WERI-Rb-1 (cell line): ENCODE measurements at regions not wholly inside any gene's neighbourhood (a gene's known extent, or its start where the extent isn't known, plus 50 kb on each side); places are given as distances from the start of the nearest gene placed in this dataset.
A peak's percentile ranks its signal among the peaks of the same experiment; 100 is the strongest.

Source experiments
- DNase-seq: peaks from one replicate; pipeline ENCODE4 v3.0.0-alpha.2; 2020
- H3K27ac ChIP-seq: fragments of 250-450 bp; sonication (Bioruptor Pico); 2 replicates; pipeline ENCODE4 v1.5.1; 2020; ENCODE audit warnings: mild to moderate bottlenecking, moderate library complexity
- H3K27me3 ChIP-seq: fragments of 250-450 bp; sonication (Bioruptor Pico); 2 replicates; pipeline ENCODE4 v1.5.1; 2021; ENCODE audit warnings: mild to moderate bottlenecking, low read depth, moderate library complexity; ENCODE audit not compliant: insufficient read depth, severe bottlenecking
- H3K36me3 ChIP-seq: fragments of 250-450 bp; sonication (Bioruptor Pico); 2 replicates; pipeline ENCODE4 v1.5.1; 2020; ENCODE audit warnings: mild to moderate bottlenecking, moderate library complexity
- H3K4me3 ChIP-seq: 2 replicates; pipeline ENCODE4 v1.5.1; 2011; ENCODE audit warnings: low read depth, mild to moderate bottlenecking, control low read depth, low read length
- H3K9me3 ChIP-seq: fragments of 250-450 bp; sonication (Bioruptor Pico); 2 replicates; pipeline ENCODE4 v1.5.1; 2021; ENCODE audit warnings: mild to moderate bottlenecking, moderate library complexity; ENCODE audit not compliant: severe bottlenecking
- TF ChIP-seq, protein P1 (sequence below): IDR thresholded peaks from 2 replicates; pipeline ENCODE4 v1.5.1; 2011; ENCODE audit warnings: low read depth, mild to moderate bottlenecking, control low read depth, inconsistent platforms, low read length

- H3K27me3 ChIP-seq = no peaks in the 10 kb centered on the region
- TF ChIP-seq, protein P1, sequence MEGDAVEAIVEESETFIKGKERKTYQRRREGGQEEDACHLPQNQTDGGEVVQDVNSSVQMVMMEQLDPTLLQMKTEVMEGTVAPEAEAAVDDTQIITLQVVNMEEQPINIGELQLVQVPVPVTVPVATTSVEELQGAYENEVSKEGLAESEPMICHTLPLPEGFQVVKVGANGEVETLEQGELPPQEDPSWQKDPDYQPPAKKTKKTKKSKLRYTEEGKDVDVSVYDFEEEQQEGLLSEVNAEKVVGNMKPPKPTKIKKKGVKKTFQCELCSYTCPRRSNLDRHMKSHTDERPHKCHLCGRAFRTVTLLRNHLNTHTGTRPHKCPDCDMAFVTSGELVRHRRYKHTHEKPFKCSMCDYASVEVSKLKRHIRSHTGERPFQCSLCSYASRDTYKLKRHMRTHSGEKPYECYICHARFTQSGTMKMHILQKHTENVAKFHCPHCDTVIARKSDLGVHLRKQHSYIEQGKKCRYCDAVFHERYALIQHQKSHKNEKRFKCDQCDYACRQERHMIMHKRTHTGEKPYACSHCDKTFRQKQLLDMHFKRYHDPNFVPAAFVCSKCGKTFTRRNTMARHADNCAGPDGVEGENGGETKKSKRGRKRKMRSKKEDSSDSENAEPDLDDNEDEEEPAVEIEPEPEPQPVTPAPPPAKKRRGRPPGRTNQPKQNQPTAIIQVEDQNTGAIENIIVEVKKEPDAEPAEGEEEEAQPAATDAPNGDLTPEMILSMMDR = no peak
- DNase-seq = no peak
- H3K27ac ChIP-seq = no peak overlapping the region
- no peaks in the 10 kb centered on the region for H3K36me3 ChIP-seq
- H3K9me3 ChIP-seq = no peaks in the 10 kb centered on the region
- H3K4me3 ChIP-seq = no peak overlapping the region
These were observed 469.8 kb upstream of the POT1 start for GRCh38 chr7:125399408-125399807.

DNA sequence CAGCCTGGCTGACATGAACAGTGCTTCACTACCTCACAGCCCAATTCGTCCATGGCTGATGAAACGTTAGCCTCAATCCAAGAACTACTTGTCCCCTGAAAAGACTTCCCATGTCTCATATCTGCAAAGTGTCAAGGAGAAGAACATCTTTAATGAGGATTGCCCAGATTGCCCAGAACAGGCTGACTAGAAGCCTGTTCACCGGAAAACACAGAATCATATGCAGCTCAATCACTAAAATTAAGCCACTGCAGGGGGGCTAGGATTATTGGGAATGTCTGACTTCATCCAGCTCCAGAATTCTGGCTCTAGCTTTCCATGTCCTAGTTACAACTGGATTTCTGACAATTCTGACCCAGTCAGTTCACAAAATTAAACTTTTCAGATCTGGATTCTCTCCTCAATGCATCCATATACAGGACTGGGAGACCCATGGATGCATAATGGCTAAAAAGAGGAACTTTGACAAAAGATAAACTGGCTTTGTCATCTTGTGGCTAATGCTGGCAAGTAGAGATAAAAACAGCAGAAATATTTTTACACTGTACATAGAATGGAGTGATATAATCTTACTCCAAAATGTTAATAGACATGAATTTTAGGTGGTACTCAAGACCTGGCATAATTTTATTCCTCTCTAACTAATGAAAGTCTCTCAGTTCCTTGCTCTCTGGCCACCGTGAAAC, 467.0 kb upstream of the POT1 start:
- DNase-seq = peak; percentile 11
- Histone ChIP-seq H3K36me3 (no peaks in the 10 kb centered on the region), H3K27ac (no peak overlapping the region), H3K4me3 (no peak overlapping the region), H3K27me3 (no peaks in the 10 kb centered on the region), H3K9me3 (no peaks in the 10 kb centered on the region)
- TF ChIP-seq, protein P1 = no peak

- no peaks in the 10 kb centered on the region for H3K9me3 ChIP-seq
- no peak for DNase-seq
- no peak overlapping the region for H3K4me3 ChIP-seq
- TF ChIP-seq, protein P1 = no peak
- no peak overlapping the region for H3K27ac ChIP-seq
- no peaks in the 10 kb centered on the region for H3K27me3 ChIP-seq
- no peaks in the 10 kb centered on the region for H3K36me3 ChIP-seq
These were observed 462.3 kb upstream of the POT1 start for GRCh38 chr7:125391921-125392320.

DNA sequence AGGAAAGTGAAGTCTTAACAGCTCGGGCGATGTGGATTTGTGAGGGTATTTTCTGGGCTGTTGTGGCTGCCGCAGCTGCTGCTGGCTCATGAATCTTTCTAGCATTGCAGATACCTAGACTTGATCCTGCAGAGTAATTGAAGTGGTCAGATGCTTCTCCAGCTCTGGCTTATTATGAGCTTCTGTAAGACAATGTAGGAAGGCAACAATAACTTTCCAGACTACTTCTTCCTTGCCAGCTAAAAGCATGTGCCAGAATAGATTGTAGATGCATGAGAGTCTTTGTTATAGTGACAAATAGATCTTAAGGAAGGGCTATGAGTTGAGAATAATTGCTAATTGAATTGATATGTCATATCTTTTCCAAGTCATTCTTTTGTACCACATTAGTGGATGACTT, 461.4 kb upstream of the POT1 start:
- TF ChIP-seq, protein P1 = no peak
- Histone ChIP-seq H3K27ac (no peak overlapping the region), H3K9me3 (no peaks in the 10 kb centered on the region), H3K27me3 (no peaks in the 10 kb centered on the region), H3K36me3 (no peaks in the 10 kb centered on the region), H3K4me3 (no peak overlapping the region)
- DNase-seq = no peak

- H3K4me3 ChIP-seq = no peak overlapping the region
- TF ChIP-seq, protein P1 = no peak
- peaks cover 4% of the 10 kb centered on the region for H3K9me3 ChIP-seq
- no peaks in the 10 kb centered on the region for H3K36me3 ChIP-seq
- no peak for DNase-seq
- H3K27ac ChIP-seq = no peak overlapping the region
- no peaks in the 10 kb centered on the region for H3K27me3 ChIP-seq
These were observed 456.6 kb upstream of the POT1 start for GRCh38 chr7:125386211-125386610.

DNA sequence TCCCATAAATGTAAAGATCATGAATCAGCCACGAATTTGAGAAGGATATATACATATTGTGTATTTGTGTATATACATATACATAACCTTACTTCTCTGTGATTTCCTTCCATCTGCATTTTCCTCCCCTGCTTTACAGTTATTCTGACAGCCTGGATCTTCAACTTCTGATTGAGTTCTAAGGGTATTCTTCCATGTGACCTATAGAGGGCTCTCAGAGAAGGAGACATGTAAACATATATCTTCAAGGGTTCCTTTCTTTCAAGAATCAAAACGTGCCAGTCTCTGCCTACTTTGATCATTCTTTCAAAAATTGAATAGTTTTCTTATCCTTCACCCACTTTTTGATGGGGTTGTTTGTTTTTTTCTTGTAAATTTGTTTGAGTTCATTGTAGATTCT, 453.7 kb upstream of the POT1 start:
- no peaks in the 10 kb centered on the region for H3K27me3 ChIP-seq
- no peak overlapping the region for H3K4me3 ChIP-seq
- TF ChIP-seq, protein P1 = no peak
- H3K36me3 ChIP-seq = no peaks in the 10 kb centered on the region
- no peak for DNase-seq
- H3K9me3 ChIP-seq = peaks cover 4% of the 10 kb centered on the region
- no peak overlapping the region for H3K27ac ChIP-seq
